ENCODE measurements at regions not wholly inside any gene's neighbourhood (a gene's known extent, or its start where the extent isn't known, plus 50 kb on each side); places are given as distances from the start of the nearest gene placed in this dataset.

DNA sequence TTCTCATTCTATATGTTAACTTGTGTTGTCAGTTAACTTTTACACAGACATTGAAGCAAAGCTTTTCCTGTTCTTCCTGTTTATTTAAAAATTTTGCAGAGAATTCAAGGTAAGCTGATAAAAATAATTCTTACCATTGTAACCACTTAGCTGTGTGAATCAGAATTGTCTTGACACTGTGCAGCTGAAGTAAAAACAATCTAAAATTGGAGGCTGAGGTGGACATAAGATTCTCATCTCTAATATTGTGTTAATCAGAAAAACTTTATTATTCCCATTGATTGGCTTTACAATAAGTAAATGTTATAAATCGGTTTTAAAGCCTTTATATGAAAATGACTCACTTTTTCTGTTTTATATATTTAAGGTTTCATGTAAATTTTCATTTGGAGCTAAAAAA lies 240.3 kb upstream of the PLEKHG7 start:
- TF ChIP-seq EZH2 (IDR thresholded peaks at IDR 0.05; ENCODE audit: borderline replicate concordance, control insufficient read depth, low read depth, low read length) (no peak), RAD21 (IDR thresholded peaks at IDR 0.05; ENCODE audit: insufficient read depth, low read depth, low read length) (no peak), TCF12 (IDR thresholded peaks at IDR 0.05; ENCODE audit: low read depth, low read length) (no peak), USF2 (IDR thresholded peaks at IDR 0.05; ENCODE audit: borderline replicate concordance, low read depth, low read length) (no peak)

Measured in GM12878 (cell line).